A549 (cell line): ENCODE measurements at regions not wholly inside any gene's neighbourhood (a gene's known extent, or its start where the extent isn't known, plus 50 kb on each side); places are given as distances from the start of the nearest gene placed in this dataset.

Experiments used
- CTCF ChIP-seq: fragments of >200 bp; sonication (Bioruptor Twin); formaldehyde crosslinking; IDR thresholded peaks from 3 replicates; pipeline ENCODE4 v1.5.1; 2016
- ELK1 ChIP-seq: fragments of 150-350 bp; IDR thresholded peaks from 2 replicates; pipeline ENCODE4 v1.6.1; 2014; ENCODE audit warnings: low read depth, mild to moderate bottlenecking, low read length
- FOSL2 ChIP-seq, 2 experiments: fragments of 450-650 bp in 1 of 2; fragments of >200 bp in 1 of 2; sonication (Bioruptor Twin) in 1 of 2; formaldehyde crosslinking; IDR thresholded peaks; 2 replicates each; pipeline versions ENCODE4 v1.5.0 to v1.6.1; 2016 to 2020; ENCODE audit warnings: mild to moderate bottlenecking in 1 of 2, moderate library complexity in 1 of 2
- POLR2A ChIP-seq: IDR thresholded peaks from 2 replicates; pipeline ENCODE4 v1.6.1; 2012; ENCODE audit warnings: mild to moderate bottlenecking, low read length
- RNF2 ChIP-seq: fragments of 200-600 bp; sonication (generic); IDR thresholded peaks from 2 replicates; pipeline ENCODE4 v1.6.1; 2016; ENCODE audit warnings: low read depth, mild to moderate bottlenecking, antibody characterized with exemption, moderate library complexity, borderline replicate concordance
- ZC3H11A ChIP-seq: fragments of 450-650 bp; IDR thresholded peaks from 2 replicates; pipeline ENCODE4 v1.6.1; 2014; ENCODE audit warnings: antibody characterized with exemption, mild to moderate bottlenecking

- no peak for TF ChIP-seq CTCF
- TF ChIP-seq RNF2 = no peak
- no peak for TF ChIP-seq ZC3H11A
- no peak for TF ChIP-seq ELK1
- no peak for TF ChIP-seq POLR2A
- no peak for TF ChIP-seq FOSL2 (IDR thresholded peaks at IDR 0.05)
- no peak for TF ChIP-seq FOSL2 (CRISPR knock-in tag; IDR thresholded peaks at IDR 0.05)
These were observed 259.4 kb upstream of the ETAA1 start for GRCh38 chr2:67137699-67138098.
